ENCODE measurements at regions not wholly inside any gene's neighbourhood (a gene's known extent, or its start where the extent isn't known, plus 50 kb on each side); places are given as distances from the start of the nearest gene placed in this dataset.

DNA sequence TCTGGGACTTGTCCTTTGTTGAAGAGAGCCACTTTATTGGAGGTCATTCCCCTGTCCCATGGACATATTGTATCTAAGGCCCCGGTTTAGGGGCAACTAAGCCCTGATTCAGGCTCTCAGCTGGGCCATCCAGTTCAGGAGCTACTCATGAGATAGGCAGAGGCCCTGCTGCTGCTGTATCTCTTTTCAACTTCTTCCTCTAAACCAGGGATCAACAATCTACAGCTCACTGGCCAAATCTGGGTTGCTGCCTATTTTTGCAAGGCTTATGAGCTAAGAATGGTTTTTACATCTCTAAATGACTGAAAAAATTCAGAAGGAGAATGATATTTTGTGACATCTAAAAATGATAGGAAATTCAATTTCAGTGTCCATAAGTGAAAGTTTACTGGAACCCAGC is 166.8 kb upstream of the GLI3 start:
- FAIRE-seq (no peak), DNase-seq (ENCODE audit: low spot score in 2 of 2) (no peak)

DNA sequence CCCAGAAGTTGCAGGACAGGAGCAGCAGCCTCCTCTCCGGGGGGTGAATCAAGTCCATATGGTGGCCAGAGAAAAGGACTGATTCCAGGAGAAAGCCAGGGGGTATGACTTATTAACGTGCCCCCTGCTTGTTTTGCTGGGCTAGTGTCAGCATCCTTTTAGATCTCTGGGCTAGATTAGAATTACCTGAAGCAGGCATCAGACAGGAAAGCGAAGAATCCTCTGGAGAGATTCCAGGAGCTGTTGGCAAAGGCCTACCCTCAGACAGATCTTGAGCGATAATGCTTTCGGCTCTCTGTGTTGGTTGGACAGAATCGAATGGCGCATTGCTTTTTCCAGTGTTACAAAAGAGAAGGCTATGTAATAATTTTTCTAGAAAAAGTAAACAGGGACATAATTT is 164.0 kb upstream of the GLI3 start:
- FAIRE-seq = no peak
- DNase-seq (ENCODE audit: low spot score in 2 of 2) = no peak

DNA sequence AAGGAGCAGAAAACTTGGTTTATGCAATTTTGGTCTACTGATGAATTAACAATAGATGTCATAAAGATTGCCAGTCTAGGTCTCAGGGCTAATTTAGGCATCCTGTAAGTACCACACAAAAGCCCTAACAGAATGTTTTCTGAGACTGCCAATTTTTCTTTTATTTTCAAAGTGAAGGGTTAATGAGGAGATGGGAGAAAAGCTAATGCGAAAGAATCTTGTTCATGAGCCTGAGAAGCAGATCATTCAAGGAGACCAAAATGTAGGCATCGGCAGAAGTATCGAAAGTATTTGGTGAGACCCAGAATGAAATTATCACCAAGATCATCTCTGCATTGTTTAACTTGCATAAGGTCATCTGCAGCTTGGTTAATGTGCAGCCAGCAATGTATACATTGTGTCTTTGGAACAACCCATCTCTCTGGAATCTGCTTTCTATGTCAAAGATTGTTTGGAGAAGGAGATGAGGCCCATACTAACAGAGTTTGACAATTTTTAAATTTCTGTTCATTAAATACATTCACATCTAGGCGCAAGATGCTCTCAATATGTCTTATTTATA is 163.3 kb upstream of the GLI3 start:
- FAIRE-seq (no peak), DNase-seq (ENCODE audit: low spot score in 2 of 2) (no peak)

DNA sequence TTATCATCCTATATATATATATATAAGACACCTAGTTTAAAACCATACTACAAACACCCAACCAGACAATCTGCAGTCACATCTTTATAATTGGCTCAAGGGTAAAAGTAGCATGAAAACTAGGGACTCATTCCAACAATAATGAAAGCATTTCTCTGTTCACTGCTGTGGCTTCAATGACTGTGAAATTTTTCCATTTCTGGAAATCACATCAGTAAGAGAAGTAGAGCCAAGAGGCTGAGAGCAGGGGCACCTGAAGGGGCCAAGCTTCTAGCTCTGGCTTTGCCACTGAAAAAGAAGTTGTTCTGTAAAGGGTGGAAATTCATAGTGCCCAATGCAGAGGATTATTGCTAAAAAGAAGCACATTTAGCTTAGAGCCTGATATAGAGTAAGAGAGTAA is 158.6 kb upstream of the GLI3 start:
- no peak for FAIRE-seq
- no peak for DNase-seq (ENCODE audit: low spot score in 2 of 2)

DNA sequence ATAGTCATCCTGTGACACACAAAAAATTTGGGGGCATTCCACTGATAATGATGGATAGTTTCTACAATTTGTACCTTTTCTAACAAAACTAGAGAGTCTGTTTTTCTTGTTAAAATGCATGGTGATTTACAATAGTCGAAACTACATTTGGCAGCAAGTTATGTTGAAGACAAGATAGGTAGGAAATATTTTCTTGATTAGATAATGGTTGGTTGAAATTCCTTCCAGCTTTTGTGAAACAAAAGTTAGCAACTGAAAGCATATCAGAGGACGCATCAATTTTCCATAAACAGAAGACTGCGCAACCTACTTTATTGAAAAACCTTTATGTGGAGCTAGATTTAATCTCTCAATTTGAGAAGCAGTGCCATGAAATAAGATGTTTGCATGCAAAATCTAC is 155.8 kb upstream of the GLI3 start:
- FAIRE-seq (no peak), DNase-seq (ENCODE audit: low spot score in 2 of 2) (no peak)

DNA sequence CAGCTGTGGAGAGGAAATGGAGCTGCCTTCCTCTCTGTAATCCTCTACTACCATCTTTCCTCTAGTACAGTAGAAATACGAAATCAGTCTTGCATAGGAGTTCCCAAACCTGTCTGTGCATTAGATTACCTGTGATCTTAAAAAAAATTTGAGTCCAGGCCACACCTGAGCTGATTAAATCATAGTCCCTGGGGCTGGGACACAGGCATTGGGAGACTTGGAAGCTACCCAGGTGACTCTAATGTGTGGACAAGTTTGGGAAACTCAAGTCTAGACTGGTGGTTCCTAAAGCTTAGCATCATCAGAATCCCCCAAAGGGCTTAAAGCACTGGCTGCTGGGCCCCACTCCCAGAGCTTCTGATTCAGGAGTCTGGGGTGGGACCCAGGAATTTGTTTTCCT is 152.7 kb upstream of the GLI3 start:
- no peak for DNase-seq (ENCODE audit: low spot score in 2 of 2)
- no peak for FAIRE-seq

DNA sequence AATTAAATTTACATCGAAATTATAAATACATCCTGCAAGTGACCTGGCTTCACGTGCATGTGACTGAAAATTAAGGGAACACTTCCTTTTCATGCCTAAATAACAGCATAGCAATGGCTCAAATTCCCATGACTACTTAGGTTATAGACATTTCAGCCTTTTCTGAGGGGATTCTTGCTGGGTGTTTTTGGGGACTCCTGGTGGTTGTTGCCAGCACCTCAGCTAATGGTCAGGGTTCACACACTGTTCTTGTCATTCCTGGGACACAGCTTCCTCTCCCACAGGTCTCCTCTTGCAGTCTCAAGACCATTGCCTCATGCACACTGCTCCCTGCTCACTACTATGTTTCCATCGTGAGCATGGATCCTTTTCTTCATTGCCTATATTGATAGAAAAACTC is 148.9 kb upstream of the GLI3 start:
- FAIRE-seq (no peak), DNase-seq (ENCODE audit: low spot score in 2 of 2) (no peak)

DNA sequence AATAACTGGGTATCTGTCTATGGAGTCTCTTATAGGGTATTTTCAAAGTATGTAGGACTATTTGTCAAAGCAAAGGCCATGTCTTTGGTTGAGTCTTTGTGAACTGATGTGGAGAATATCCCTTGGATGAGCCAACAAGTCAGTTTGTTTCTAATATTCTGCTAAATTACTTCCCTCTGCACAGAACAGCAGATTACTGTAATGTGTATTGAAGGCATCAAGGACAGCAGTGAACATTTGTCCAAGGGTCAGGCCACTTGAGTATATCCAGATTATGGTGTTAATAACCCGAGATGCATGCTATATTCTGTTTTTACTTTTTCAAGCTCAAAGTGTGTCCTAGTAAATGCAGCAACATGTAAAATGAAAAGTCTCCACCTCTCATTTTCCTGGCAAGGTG is 144.2 kb upstream of the GLI3 start:
- no peak for FAIRE-seq

DNA sequence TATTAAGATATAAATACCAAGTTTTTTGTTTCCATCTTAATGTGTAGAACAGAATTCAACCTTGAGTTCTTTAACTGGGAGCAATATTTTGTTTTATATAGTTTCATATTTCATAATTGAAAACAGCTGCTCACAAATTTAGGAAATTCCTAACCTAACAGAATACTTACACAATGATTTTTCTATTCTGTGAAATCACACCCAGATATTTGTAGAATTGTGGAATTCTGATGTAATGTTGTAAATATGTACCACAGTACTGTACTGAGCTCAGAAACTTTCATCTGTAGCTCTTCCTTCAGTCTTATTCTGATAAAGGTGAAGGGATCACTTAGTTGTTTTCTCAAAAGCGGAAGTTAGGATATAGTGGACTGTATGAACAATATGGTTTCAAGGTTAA is 143.4 kb upstream of the GLI3 start:
- DNase-seq (ENCODE audit: low spot score in 2 of 2) (no peak), FAIRE-seq (no peak)

More for the DNA sequence above, 144.2 kb upstream of the GLI3 start:
- no peak for DNase-seq (ENCODE audit: low spot score in 2 of 2)

DNA sequence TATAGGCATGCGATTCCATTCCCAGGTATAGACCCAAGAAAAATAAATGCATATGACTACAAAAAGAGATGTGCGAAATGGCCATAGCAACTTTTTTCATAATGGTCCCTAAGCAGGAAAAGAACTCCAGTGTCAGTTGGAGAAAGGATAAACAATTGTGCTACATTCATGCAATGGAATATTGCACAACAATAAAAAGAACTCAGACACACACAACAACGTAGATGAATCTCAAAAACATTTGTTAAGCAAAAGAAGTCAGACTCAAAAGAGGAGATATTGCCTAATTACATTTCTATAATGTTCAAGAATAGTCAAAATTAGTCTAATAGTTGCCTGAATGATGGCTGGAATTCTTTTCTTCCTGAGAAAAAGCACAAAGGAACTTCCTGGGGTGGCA is 141.1 kb upstream of the GLI3 start:
- DNase-seq (ENCODE audit: low spot score in 2 of 2) (no peak), FAIRE-seq (no peak)

DNA sequence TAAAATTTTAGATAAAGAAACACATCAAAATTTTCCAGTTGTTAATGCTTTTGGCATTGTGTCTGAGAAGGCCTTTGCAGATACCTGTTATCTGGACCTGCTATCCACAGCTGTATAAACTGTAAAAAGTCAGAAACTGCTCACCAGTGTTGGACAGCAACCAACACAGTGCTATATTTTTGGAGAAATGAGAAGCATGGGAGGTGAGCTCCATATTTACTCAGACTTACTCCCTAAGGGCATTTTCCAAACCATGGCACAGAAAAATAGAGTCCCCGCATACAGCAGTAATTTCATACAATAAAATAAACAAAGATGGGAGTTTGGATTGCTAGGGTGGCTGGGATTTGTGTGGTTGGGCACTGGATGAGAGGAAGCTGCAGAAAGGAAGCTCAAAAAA is 136.3 kb upstream of the GLI3 start:
- DNase-seq (ENCODE audit: low spot score in 2 of 2) (no peak), FAIRE-seq (no peak)

DNA sequence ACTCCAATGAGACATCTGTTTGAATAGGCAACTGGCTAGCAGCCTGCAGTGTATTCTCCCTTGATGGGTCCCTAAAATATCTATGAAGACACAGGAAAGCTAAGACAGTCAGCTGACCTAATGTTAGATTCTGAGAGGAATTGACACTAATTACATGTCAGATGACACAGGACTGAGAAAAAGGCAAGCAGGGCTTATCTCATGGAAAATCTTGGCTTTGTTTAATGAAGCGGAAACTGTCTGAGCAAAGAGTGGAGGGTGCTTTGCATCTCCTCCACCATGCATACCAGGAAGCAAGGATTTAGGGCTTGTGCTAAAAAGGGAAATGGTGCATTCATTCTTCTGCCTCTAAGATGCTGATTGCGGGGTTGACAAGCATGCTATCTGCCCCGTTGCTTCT is 135.5 kb upstream of the GLI3 start:
- FAIRE-seq (no peak), DNase-seq (ENCODE audit: low spot score in 2 of 2) (no peak)

DNA sequence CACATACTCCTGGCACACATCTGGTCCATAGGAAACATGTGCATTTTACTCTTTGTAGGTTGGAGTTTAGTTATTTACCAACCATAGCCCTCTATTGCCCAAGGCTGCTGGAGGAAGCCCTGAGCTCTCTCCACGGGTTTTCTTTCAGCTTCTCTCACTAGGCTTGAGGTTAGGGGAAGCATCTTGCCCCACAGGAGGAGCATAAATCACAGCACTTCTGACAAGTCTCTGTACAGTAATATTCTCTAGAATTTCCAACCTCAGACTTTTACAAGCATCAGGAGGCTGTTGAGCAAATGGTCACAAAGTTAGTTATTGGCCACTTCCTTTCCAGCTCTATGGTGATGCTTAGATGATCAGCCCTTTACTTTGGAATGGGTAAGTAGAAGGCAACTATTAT is 122.9 kb upstream of the GLI3 start:
- no peak for DNase-seq (ENCODE audit: low spot score in 2 of 2)
- no peak for FAIRE-seq

DNA sequence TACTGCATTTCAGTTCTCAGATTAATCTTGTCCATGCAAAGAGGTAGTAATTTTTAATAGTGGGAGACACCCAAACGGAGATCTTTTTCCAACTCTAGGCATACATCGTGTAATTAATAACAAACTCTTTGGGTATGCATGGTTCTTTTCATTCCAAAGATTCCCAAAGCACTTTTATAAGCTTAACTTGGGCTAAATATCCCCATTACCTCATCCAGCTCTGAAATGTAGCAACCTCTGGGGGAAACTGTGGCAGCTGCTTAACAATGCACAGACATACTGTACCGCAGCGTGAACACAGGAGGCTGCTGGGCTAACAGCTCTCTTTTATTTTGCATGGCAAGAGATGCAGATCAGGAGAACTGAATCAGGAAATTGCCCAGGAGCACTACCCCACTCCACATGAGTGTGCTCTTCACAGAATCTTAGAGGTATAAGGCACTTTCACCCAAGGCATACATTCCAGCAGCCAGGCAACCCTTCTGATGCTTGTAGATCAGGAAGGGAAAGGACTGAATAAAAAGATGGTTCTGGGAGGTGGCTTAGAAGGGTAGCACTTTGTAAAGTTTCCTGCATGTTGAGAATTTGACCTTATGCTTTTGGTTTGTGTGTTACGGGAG is 114.4 kb upstream of the GLI3 start:
- no peak for FAIRE-seq
- no peak for DNase-seq (ENCODE audit: low spot score in 2 of 2)

DNA sequence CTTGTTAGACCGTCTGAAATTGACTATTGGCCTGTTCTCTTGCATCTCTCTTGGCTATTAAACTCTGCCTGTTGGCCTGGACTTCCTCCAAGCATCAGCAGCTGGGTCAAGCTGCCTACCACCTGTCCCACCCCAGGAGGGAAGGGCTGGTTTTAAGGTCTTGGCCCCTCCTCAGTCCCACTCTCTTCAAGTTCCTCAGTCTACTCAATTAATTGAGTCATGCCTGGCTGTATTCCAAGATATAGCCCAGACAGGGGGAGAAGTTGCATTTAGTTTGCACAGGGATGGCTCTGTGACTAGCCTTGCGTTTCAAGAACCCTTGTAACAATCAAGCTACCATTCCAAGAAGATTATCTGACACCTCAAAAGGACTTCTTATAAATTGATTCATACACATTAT is 113.8 kb upstream of the GLI3 start:
- DNase-seq (ENCODE audit: low spot score in 2 of 2) = no peak
- FAIRE-seq = no peak

DNA sequence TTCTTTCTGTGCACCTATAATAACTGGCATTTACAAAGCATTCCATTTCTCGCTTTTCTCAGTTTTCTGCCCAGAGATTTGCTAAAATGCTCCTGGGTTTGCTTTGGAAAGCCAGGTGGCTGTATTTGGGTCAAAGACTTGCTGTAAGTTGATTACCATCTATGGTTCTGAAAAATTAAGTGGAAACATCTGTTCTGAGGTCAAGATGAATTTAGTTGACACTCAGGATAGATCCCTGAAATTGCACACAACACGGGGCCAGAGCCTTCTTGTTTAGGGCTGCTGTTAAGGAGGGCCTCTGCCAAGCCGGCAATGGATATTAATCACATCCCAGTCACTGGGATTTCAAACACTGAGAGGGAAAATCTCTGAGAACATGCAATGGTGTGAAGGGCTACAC is 111.6 kb upstream of the GLI3 start:
- FAIRE-seq = no peak
- no peak for DNase-seq (ENCODE audit: low spot score in 2 of 2)

DNA sequence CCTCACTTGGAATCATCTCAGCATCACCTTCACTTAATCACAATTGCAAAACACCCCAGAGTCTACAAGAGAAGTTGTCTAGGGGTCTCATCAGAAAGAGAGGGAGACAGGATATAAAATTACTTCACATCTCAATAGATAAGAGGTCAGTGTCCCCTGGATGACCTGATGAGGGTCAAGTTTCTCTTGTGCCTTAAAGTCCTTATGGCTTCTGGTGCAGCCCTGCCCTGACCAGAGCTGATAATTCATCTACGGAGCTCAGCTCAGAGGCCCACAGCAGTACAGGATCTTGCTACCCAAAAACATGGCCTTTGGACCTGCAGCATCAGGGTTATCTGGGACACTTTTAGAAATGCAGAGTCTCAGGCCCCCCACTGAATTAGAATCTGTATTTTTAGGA is 111.1 kb upstream of the GLI3 start:
- DNase-seq (ENCODE audit: low spot score in 2 of 2) = no peak
- no peak for FAIRE-seq

DNA sequence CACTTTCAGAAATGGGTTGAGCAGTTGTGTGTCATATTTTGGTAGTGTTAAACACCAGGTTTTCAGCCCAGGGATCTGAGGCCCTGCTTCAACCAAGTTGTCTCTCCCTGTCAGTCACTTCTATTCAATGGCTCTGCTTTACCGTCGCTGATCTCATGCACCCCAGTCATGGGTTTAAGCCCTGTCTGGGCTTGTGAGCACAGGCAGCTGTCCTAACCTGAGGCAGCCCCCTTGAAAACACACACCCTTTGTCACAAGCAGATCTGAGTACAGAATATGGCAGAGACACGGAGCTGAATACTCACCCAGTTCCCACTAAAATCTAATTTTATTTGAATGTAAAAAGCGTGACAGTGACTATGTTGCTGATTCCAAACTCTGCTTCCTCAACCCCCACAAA is 110.6 kb upstream of the GLI3 start:
- FAIRE-seq (no peak), DNase-seq (ENCODE audit: low spot score in 2 of 2) (no peak)

DNA sequence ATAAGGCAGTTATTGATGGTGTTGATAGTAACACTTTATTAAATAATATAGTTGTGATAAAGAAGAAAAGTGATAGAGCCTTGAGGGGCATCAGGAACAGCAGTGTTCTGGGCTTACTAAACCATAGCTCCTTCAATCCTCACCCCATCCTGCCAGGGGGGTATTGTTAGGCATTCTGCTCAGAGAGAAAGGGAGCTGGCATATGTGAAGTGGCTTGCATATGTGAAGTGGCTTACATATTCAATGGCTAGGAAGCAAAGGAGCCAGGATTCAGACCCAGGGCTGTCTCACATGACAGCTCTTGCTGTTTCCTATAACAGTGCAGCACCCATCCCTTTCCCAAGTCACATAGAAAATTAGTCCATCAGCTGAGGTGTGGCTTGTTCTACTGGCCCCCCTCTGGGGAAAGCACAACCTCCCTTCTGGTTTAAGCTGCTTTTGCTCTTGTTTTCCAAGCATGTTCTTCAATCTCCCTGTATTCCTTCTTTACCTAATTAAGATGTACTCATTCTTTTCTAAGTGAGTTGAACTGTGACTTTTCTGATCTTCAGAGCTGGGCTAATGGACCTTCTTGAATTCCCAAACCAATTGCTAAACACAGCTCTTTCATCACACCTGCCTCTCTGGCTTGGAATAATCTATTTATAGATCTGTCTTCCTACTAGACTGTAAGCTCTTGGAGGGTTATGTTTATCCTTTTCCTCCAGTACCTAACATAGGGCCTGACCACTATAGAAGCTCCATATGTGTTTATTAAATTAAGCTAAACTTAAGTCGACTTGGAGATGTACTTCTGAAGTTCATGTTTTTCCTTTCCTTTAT is 108.7 kb upstream of the GLI3 start:
- no peak for DNase-seq (ENCODE audit: low spot score in 2 of 2)
- FAIRE-seq = no peak

DNA sequence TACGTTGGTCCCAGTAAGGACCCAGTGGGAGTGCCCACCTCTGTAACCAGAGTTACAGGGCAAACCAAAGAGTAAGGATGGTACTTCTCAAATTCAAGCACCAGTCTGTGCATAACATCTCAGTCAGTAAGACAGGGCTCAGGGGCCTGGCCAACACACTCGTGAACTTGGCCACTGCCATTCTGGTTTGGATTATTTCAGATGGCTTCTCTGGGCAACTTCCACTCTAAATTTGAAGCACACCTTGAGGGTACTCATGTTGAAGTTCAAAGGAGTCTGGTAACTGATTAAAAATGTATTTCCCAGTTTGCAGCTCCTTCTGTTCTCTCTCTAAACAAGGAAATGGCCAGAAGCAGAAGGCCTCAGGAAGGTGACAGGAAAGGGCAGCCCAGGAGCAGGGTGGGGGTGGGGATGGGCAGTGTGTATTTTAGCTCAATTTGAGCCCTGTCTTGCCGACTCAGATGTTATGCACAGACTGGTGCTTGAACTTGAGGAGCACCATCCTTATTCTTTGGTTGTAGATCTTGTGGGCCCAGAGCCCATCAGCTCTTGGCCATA is 107.3 kb upstream of the GLI3 start:
- no peak for FAIRE-seq
- no peak for DNase-seq (ENCODE audit: low spot score in 2 of 2)

DNA sequence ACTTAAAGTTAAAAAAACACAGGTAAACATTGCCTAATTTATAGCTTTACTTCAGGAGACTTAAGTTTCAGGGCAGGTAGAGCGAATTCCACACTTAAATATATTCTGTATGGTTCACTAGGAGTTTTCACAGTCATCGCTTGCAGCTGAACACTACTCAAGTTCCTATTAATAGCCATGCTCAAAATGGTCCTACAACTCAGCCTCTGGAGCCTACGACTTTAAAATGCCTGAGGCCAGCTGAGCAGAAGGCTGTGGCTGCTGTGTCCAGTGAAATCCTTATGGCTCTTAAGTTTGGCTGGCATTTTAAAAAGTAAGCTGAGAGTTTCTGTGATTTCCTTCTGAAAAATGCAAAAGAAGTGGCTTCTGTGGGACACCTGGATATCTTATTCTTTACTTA is 105.4 kb upstream of the GLI3 start:
- DNase-seq (ENCODE audit: low spot score in 2 of 2) = no peak
- FAIRE-seq = no peak

DNA sequence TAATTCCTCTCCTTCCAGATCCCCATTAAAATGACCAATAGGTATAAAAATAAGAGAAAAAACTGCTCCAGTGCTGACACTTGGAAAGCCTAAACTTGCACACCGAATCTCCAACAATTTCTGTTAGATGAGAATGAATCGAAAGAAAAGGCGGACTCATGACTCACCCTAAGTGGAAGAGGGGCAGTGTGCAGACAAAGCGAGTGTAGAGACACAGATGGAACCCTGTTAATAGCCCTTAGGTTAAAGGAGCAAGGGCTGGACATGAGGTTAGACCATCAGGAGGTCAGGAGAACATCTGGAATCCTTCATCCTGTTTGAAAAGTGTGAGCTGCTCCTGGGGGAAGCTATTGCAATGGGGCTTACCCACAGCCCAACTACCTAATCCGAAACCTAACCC is 103.4 kb upstream of the GLI3 start:
- DNase-seq (ENCODE audit: low spot score in 2 of 2) (no peak), FAIRE-seq (no peak)

Measured in frontal cortex (tissue), 3 donors.